HCT116 (cell line): ENCODE measurements at regions not wholly inside any gene's neighbourhood (a gene's known extent, or its start where the extent isn't known, plus 50 kb on each side); places are given as distances from the start of the nearest gene placed in this dataset.

Source experiments
- ATAC-seq: fragments of 200-7000 bp; cut with Tn5 transposase; 2 replicates; pipeline ENCODE4 v1.9.1; 2020; ENCODE audit warnings: mild to moderate bottlenecking, moderate library complexity
- BruUV-seq: library from RNA; stranded (reverse); fragments of 400-500 nt; replicated peaks from 2 replicates; lab custom pipeline; 2021; lab: Mats Ljungman, UMichigan
- CTCF ChIA-PET: fragments of 300-600 bp; sonication (Branson Sonifier 250); formaldehyde crosslinking; loops from one replicate; lab custom pipeline; 2021; ENCODE audit warnings: antibody characterized with exemption; lab: Charles Lee
- POLR2A ChIA-PET: fragments of 300-600, 350-600 bp; sonication (Branson Sonifier 250); formaldehyde crosslinking; loops from one replicate; lab custom pipeline; 2021; ENCODE audit warnings: antibody characterized with exemption; lab: Charles Lee
- RAD21 ChIA-PET, 2 experiments: fragments of 300-600 bp; sonication (Branson Sonifier 250); formaldehyde crosslinking; loops; one replicate each; lab custom pipeline; 2023; ENCODE audit warnings: low total read pairs in 2 of 2; ENCODE audit not compliant: uncharacterized antibody in 2 of 2, unreplicated experiment in 2 of 2, low non-redundant PET in 1 of 2; lab: Charles Lee
- DNase-seq: peaks from one replicate; pipeline ENCODE4 v3.0.0-alpha.2; 2010; ENCODE audit warnings: low read depth, low spot score
- H2AFZ ChIP-seq: fragments of 200-600 bp; shearing (Covaris generic), sonication (generic); 2 replicates; pipeline ENCODE4 v1.6.1; 2017; ENCODE audit warnings: low read depth, mixed run types, mixed read lengths, antibody characterized with exemption, low read length; ENCODE audit not compliant: poor library complexity, severe bottlenecking
- H3K27ac ChIP-seq: 2 replicates; pipeline ENCODE4 v1.5.1; 2012; ENCODE audit warnings: low read depth, low read length
- H3K27me3 ChIP-seq: fragments of 200-600 bp; sonication (generic); 2 replicates; pipeline ENCODE4 v1.6.1; 2016; ENCODE audit warnings: mixed run types, low read length, mixed read lengths; ENCODE audit not compliant: insufficient read depth
- H3K36me3 ChIP-seq, 2 experiments: fragments of 200-500 bp in 1 of 2; fragments of 200-600 bp in 1 of 2; sonication (Bioruptor generic) in 1 of 2; sonication (generic) in 1 of 2; 2 replicates each; pipeline versions ENCODE4 v1.5.1 to v1.6.1; 2014 to 2016; ENCODE audit warnings: low read length in 2 of 2, inconsistent platforms in 1 of 2, mixed read lengths in 1 of 2, mixed run types in 1 of 2; ENCODE audit not compliant: insufficient read depth in 2 of 2, control insufficient read depth in 1 of 2
- H3K4me1 ChIP-seq, 2 experiments: fragments of 200-600 bp in 1 of 2; sonication (generic) in 1 of 2; 2 replicates each; pipeline versions ENCODE4 v1.5.1 to v1.6.1; 2012 to 2017; ENCODE audit warnings: low read length in 2 of 2, inconsistent platforms in 1 of 2, mild to moderate bottlenecking in 1 of 2, mixed read lengths in 1 of 2, mixed run types in 1 of 2, moderate library complexity in 1 of 2; ENCODE audit not compliant: insufficient read depth in 2 of 2, control insufficient read depth in 1 of 2
- H3K4me2 ChIP-seq: fragments of 200-600 bp; sonication (generic); 2 replicates; pipeline ENCODE4 v1.6.1; 2017; ENCODE audit warnings: mixed run types, low read length, mixed read lengths
- H3K4me3 ChIP-seq, 2 experiments: fragments of 200-600 bp in 1 of 2; sonication (generic) in 1 of 2; replicated peaks in 1 of 2; 2 replicates each; pipeline ENCODE4 v1.5.1; 2011 to 2016; ENCODE audit warnings: low read length in 2 of 2, control low read depth in 1 of 2, low read depth in 1 of 2, mild to moderate bottlenecking in 1 of 2, mixed read lengths in 1 of 2, mixed run types in 1 of 2
- H3K79me2 ChIP-seq: fragments of 200-600 bp; sonication (generic); 2 replicates; pipeline ENCODE4 v1.6.1; 2017; ENCODE audit warnings: mild to moderate bottlenecking, mixed run types, low read length, moderate library complexity, mixed read lengths; ENCODE audit not compliant: insufficient read depth
- H3K9ac ChIP-seq: fragments of 200-600 bp; sonication (generic); 2 replicates; pipeline ENCODE4 v1.6.1; 2016; ENCODE audit warnings: low read length, mixed read lengths
- H3K9me2 ChIP-seq: fragments of 200-600 bp; sonication (generic), shearing (Covaris generic); 2 replicates; pipeline ENCODE4 v1.6.1; 2017; ENCODE audit warnings: mixed run types, mild to moderate bottlenecking, moderate library complexity; ENCODE audit not compliant: insufficient read depth
- H3K9me3 ChIP-seq, 2 experiments: fragments of 200-500 bp in 1 of 2; fragments of 200-600 bp in 1 of 2; sonication (Bioruptor generic) in 1 of 2; sonication (generic) in 1 of 2; 2 replicates each; pipeline ENCODE4 v1.6.1; 2014 to 2017; ENCODE audit warnings: low read length in 2 of 2, mixed read lengths in 2 of 2, inconsistent platforms in 1 of 2, low read depth in 1 of 2, mild to moderate bottlenecking in 1 of 2, mixed run types in 1 of 2, moderate library complexity in 1 of 2; ENCODE audit not compliant: control insufficient read depth in 1 of 2, insufficient read depth in 1 of 2
- H4K20me1 ChIP-seq: fragments of 200-600 bp; sonication (generic), shearing (Covaris generic); 2 replicates; pipeline ENCODE4 v1.6.1; 2017; ENCODE audit warnings: mixed run types, mild to moderate bottlenecking, moderate library complexity; ENCODE audit not compliant: insufficient read depth
- ATF3 ChIP-seq: IDR thresholded peaks from 2 replicates; pipeline ENCODE4 v1.6.1; 2012
- EZH2 ChIP-seq: fragments of 200-600 bp; sonication (generic); IDR thresholded peaks from 2 replicates; pipeline ENCODE4 v1.6.1; 2017; ENCODE audit warnings: antibody characterized with exemption, mixed run types
- EZH2phosphoT487 ChIP-seq: fragments of 200-600 bp; IDR thresholded peaks from 2 replicates; pipeline ENCODE4 v1.6.1; 2018; ENCODE audit warnings: antibody characterized with exemption, borderline replicate concordance
- SIN3A ChIP-seq: IDR thresholded peaks from 2 replicates; pipeline ENCODE4 v1.6.1; 2012; ENCODE audit warnings: low read depth
- SRF ChIP-seq: IDR thresholded peaks from 2 replicates; pipeline ENCODE4 v1.6.1; 2012; ENCODE audit warnings: low read depth
- YY1 ChIP-seq: IDR thresholded peaks from 2 replicates; pipeline ENCODE4 v1.6.1; 2011; ENCODE audit warnings: low read length, low read depth, moderate library complexity, mild to moderate bottlenecking; ENCODE audit not compliant: insufficient replicate concordance; ENCODE audit errors: extremely low read depth
- ZFX ChIP-seq: fragments of 450-650 bp; IDR thresholded peaks from 2 replicates; pipeline ENCODE4 v1.6.1; 2017
- ZNF274 ChIP-seq: fragments of 200-500 bp; sonication (Bioruptor generic); IDR thresholded peaks from 2 replicates; pipeline ENCODE4 v1.6.1; 2014; ENCODE audit warnings: mild to moderate bottlenecking, low read depth, low read length, inconsistent platforms
- intact Hi-C: fragments of 100-400 bp; cut with micrococcal nuclease; formaldehyde crosslinking; loops from 2 replicates; pipeline ENCODE4 v1.10.0; 2022

DNA sequence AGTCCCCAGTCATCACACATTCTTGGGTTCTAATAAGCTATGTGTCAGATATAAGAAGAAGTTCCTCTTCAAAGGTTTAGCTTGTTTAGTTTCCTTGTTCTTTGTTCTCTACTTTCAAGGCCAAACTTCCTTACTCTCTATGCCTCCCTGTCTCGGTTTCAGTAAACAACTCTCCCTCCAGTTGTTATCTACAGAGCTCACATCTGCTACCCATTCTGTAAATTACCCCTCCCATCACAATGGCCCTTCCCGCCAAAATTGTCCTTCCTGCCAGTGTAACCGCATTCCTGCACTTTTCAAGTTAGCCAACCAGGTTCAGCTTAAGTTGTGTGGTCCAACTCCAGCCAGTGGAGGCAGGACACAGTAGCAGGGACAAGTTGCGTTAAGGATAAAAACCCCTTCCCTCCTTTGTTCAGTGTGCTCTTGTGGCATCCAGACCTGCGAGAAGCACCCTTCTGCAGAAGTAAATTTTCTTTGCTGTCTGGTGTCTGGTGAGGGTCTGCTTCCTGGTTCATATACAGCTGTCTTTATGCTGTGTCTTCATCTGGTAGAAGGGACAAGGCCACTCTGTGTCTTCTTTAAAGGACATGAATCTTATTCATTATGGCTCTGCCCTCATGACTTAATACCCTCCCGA lies 342.1 kb upstream of the GRM7 start:
- no peaks in the 10 kb centered on the region for H3K27me3 ChIP-seq
- BruUV-seq = no TSS peak
- TF ChIP-seq SRF = no peak
- TF ChIP-seq, all 23 proteins: peak for 0
- ChIA-PET RAD21 (no interaction called here), POLR2A (no interaction called here), CTCF (no interaction called here)
- H3K9ac ChIP-seq = no peak overlapping the region
- no peak overlapping the region for H3K4me3 ChIP-seq
- no peaks in the 10 kb centered on the region for H3K36me3 ChIP-seq
- H3K4me2 ChIP-seq = no peak overlapping the region
- ATAC-seq = no peak
- intact Hi-C loops = no loop called here
- DNase-seq = no peak
- H3K9me2 ChIP-seq = no peaks in the 10 kb centered on the region
- H3K9me3 ChIP-seq = no peaks in the 10 kb centered on the region
- no peaks in the 10 kb centered on the region for H3K79me2 ChIP-seq
- no peaks in the 10 kb centered on the region for H4K20me1 ChIP-seq
- no peaks in the 10 kb centered on the region for H3K4me1 ChIP-seq
- H2AFZ ChIP-seq = no peak overlapping the region
- H3K27ac ChIP-seq = no peak overlapping the region

DNA sequence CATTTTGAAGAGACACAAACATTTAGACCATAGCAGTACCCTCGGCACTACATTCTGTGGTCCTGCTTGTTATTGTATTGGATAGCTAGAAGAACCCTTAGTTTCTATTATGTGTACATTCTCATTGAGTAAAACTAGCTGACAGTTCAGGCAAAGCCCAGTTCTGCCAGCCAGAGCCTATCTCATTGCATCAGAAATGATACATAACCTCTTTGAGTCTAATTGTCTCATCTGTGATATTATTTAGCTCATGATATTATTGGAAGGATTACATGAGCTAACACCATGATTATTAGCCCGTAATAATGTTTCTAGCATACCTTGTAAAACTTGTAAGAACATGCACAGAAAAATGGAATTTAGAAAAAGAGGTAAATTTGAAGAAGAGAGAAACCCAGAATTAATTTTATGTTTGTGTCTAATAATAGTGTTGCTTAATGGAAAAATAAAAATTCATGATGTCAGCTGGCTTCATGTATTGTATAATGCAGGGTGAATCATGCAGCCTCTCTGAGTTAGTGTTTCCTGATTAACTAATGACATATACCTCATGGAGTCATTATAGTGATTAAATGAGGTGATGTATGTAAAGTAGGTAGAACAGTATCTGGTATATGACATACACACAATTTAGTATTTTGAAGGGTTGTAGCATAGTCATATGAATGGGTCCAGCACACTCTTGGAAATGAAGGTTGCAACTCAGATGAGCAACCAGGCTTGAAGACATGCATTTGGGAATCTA lies 339.4 kb upstream of the GRM7 start:
- DNase-seq (no peak), ATAC-seq (no peak)
- no peaks in the 10 kb centered on the region for H3K36me3 ChIP-seq
- intact Hi-C loops = no loop called here
- no peaks in the 10 kb centered on the region for H3K9me3 ChIP-seq
- no peak overlapping the region for H3K4me2 ChIP-seq
- H3K27ac ChIP-seq = no peak overlapping the region
- no peak overlapping the region for H3K4me3 ChIP-seq
- no peak for TF ChIP-seq ZNF274
- TF ChIP-seq ATF3 = no peak
- no peak for TF ChIP-seq ZFX
- TF ChIP-seq EZH2 = no peak
- TF ChIP-seq YY1 = no peak
- no peak for TF ChIP-seq EZH2phosphoT487
- TF ChIP-seq SIN3A = no peak
- ChIA-PET RAD21 (no interaction called here), CTCF (no interaction called here), POLR2A (no interaction called here)
- H3K79me2 ChIP-seq = no peaks in the 10 kb centered on the region
- H4K20me1 ChIP-seq = no peaks in the 10 kb centered on the region
- no peaks in the 10 kb centered on the region for H3K27me3 ChIP-seq
- no peaks in the 10 kb centered on the region for H3K9me2 ChIP-seq
- H3K9ac ChIP-seq = no peak overlapping the region
- no peak overlapping the region for H2AFZ ChIP-seq
- BruUV-seq = no TSS peak
- H3K4me1 ChIP-seq = peaks cover 0 to 3% of the 10 kb centered on the region in 2 experiments; a peak in 1 of 4 replicates
